ENCODE measurements at regions not wholly inside any gene's neighbourhood (a gene's known extent, or its start where the extent isn't known, plus 50 kb on each side); places are given as distances from the start of the nearest gene placed in this dataset.

- TF ChIP-seq RAD21 (IDR thresholded peaks at IDR 0.05) (no peak), YY1 (IDR thresholded peaks at IDR 0.05) (no peak), RXRA (IDR thresholded peaks at IDR 0.05) (no peak), GABPA (IDR thresholded peaks at IDR 0.05 in 1 of 2, conservative IDR thresholded peaks at IDR 0.05 in 1 of 2) (no peak), REST (IDR thresholded peaks at IDR 0.05) (no peak), TAF1 (conservative IDR thresholded peaks at IDR 0.05) (no peak), EGR1 (IDR thresholded peaks at IDR 0.05; ENCODE audit: low read depth in 2 of 2) (no peak), JUND (IDR thresholded peaks at IDR 0.05) (no peak)
- TF ChIP-seq, protein P1, sequence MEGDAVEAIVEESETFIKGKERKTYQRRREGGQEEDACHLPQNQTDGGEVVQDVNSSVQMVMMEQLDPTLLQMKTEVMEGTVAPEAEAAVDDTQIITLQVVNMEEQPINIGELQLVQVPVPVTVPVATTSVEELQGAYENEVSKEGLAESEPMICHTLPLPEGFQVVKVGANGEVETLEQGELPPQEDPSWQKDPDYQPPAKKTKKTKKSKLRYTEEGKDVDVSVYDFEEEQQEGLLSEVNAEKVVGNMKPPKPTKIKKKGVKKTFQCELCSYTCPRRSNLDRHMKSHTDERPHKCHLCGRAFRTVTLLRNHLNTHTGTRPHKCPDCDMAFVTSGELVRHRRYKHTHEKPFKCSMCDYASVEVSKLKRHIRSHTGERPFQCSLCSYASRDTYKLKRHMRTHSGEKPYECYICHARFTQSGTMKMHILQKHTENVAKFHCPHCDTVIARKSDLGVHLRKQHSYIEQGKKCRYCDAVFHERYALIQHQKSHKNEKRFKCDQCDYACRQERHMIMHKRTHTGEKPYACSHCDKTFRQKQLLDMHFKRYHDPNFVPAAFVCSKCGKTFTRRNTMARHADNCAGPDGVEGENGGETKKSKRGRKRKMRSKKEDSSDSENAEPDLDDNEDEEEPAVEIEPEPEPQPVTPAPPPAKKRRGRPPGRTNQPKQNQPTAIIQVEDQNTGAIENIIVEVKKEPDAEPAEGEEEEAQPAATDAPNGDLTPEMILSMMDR (IDR thresholded peaks at IDR 0.05; ENCODE audit: low read depth, low read length, missing input control) = no peak
- TF ChIP-seq, protein P2, sequence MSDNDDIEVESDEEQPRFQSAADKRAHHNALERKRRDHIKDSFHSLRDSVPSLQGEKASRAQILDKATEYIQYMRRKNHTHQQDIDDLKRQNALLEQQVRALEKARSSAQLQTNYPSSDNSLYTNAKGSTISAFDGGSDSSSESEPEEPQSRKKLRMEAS (IDR thresholded peaks at IDR 0.05) = no peak
Observed at GRCh38 chr10:43707770-43708169, 59.1 kb upstream of the ZNF32 start.

All from liver (tissue), 3 donors.